IMR-90 (cell line): ENCODE measurements at regions not wholly inside any gene's neighbourhood (a gene's known extent, or its start where the extent isn't known, plus 50 kb on each side); places are given as distances from the start of the nearest gene placed in this dataset.

Experiments
- ATAC-seq: fragments of 200-7000 bp; cut with Tn5 transposase; 2 replicates; pipeline ENCODE4 v1.9.1; 2020; ENCODE audit warnings: low read depth, mild to moderate bottlenecking, moderate library complexity
- BruUV-seq: library from RNA; stranded (reverse); fragments of 400-500 nt; replicated peaks from 2 replicates; lab custom pipeline; 2021; lab: Mats Ljungman, UMichigan
- CTCF ChIA-PET: fragments of 300-600 bp; formaldehyde crosslinking; extraction: SDS; loops from one replicate; lab custom pipeline; 2021; ENCODE audit warnings: antibody characterized with exemption; lab: Yijun Ruan, JAX
- POLR2A ChIA-PET: fragments of 300-600 bp; sonication (Branson Sonifier 250); formaldehyde crosslinking; loops from one replicate; lab custom pipeline; 2022; ENCODE audit warnings: antibody characterized with exemption; ENCODE audit not compliant: unreplicated experiment; lab: Charles Lee
- DNase-seq: peaks from one replicate; pipeline ENCODE4 v3.0.0; 2013
- H2AFZ ChIP-seq: replicated peaks from 2 replicates; pipeline ENCODE3; 2013; ENCODE audit warnings: low read length, mild to moderate bottlenecking; ENCODE audit not compliant: poor library complexity
- H2AK5ac ChIP-seq: 2 replicates; pipeline ENCODE4 v1.6.1; 2013; ENCODE audit warnings: low read depth, low read length, inconsistent platforms
- H2AK9ac ChIP-seq: replicated peaks from 2 replicates; pipeline ENCODE3; 2013; ENCODE audit warnings: mild to moderate bottlenecking, low read depth, low read length, moderate library complexity; ENCODE audit not compliant: poor library complexity
- H2BK120ac ChIP-seq: 2 replicates; pipeline ENCODE4 v1.6.1; 2013; ENCODE audit warnings: low read depth, low read length, inconsistent platforms
- H2BK15ac ChIP-seq: 3 replicates; pipeline ENCODE4 v1.6.1; 2013; ENCODE audit warnings: low read depth, low read length, inconsistent platforms
- H2BK20ac ChIP-seq: 2 replicates; pipeline ENCODE4 v1.6.1; 2013; ENCODE audit warnings: low read depth, mild to moderate bottlenecking, inconsistent platforms, low read length, moderate library complexity
- H2BK5ac ChIP-seq: 2 replicates; pipeline ENCODE4 v1.6.1; 2013; ENCODE audit warnings: mild to moderate bottlenecking, low read depth, low read length, inconsistent platforms; ENCODE audit not compliant: poor library complexity, severe bottlenecking
- H3K14ac ChIP-seq: replicated peaks from 2 replicates; pipeline ENCODE4 v1.6.1; 2013; ENCODE audit warnings: low read depth, low read length, inconsistent platforms
- H3K18ac ChIP-seq: 2 replicates; pipeline ENCODE4 v1.6.1; 2013; ENCODE audit warnings: low read depth, low read length, control low read depth
- H3K23ac ChIP-seq: 2 replicates; pipeline ENCODE4 v1.6.1; 2013; ENCODE audit warnings: low read depth, low read length, inconsistent platforms
- H3K27ac ChIP-seq: 2 replicates; pipeline ENCODE4 v1.5.1; 2013; ENCODE audit warnings: mild to moderate bottlenecking, control low read depth, low read length; ENCODE audit not compliant: insufficient read depth
- H3K27me3 ChIP-seq: 2 replicates; pipeline ENCODE4 v1.6.1; 2013; ENCODE audit warnings: low read length; ENCODE audit not compliant: control insufficient read depth, insufficient read depth
- H3K36me3 ChIP-seq: 2 replicates; pipeline ENCODE4 v1.6.1; 2013; ENCODE audit warnings: low read length, mixed read lengths; ENCODE audit not compliant: control insufficient read depth, insufficient read depth
- H3K4ac ChIP-seq: 2 replicates; pipeline ENCODE4 v1.6.1; 2013; ENCODE audit warnings: low read depth, low read length, inconsistent platforms
- H3K4me1 ChIP-seq: 2 replicates; pipeline ENCODE4 v1.6.1; 2013; ENCODE audit warnings: low read length, mixed read lengths; ENCODE audit not compliant: control insufficient read depth, insufficient read depth
- H3K4me2 ChIP-seq: 2 replicates; pipeline ENCODE4 v1.6.1; 2013; ENCODE audit warnings: low read depth, mild to moderate bottlenecking, control low read depth, low read length, moderate library complexity
- H3K4me3 ChIP-seq: 2 replicates; pipeline ENCODE4 v1.5.1; 2013; ENCODE audit warnings: low read depth, mild to moderate bottlenecking, control low read depth, low read length, moderate library complexity; ENCODE audit not compliant: insufficient read depth
- H3K56ac ChIP-seq: 2 replicates; pipeline ENCODE4 v1.6.1; 2013; ENCODE audit warnings: low read length, inconsistent platforms; ENCODE audit not compliant: insufficient read depth; ENCODE audit errors: extremely low read depth
- H3K79me1 ChIP-seq, 2 experiments: 2 replicates each; pipeline ENCODE4 v1.6.1; 2013; ENCODE audit warnings: low read length in 2 of 2, inconsistent platforms in 1 of 2, low read depth in 1 of 2
- H3K9ac ChIP-seq: 2 replicates; pipeline ENCODE4 v1.6.1; 2013; ENCODE audit warnings: low read depth, low read length, control low read depth
- H3K9me1 ChIP-seq: 2 replicates; pipeline ENCODE4 v1.6.1; 2013; ENCODE audit warnings: low read length, inconsistent platforms; ENCODE audit not compliant: insufficient read depth
- H3K9me3 ChIP-seq: 2 replicates; pipeline ENCODE4 v1.6.1; 2013; ENCODE audit warnings: low read length; ENCODE audit not compliant: control insufficient read depth, insufficient read depth
- H4K20me1 ChIP-seq: 2 replicates; pipeline ENCODE4 v1.6.1; 2013; ENCODE audit warnings: low read length, inconsistent platforms; ENCODE audit not compliant: insufficient read depth
- H4K5ac ChIP-seq: 2 replicates; pipeline ENCODE4 v1.6.1; 2013; ENCODE audit warnings: mild to moderate bottlenecking, low read depth, low read length, control low read depth
- H4K8ac ChIP-seq, 2 experiments: 2 replicates each; pipeline ENCODE4 v1.6.1; 2013; ENCODE audit warnings: low read depth in 2 of 2, low read length in 2 of 2, control low read depth in 1 of 2, inconsistent platforms in 1 of 2
- H4K91ac ChIP-seq: 2 replicates; pipeline ENCODE4 v1.6.1; 2013; ENCODE audit warnings: low read depth, low read length, inconsistent platforms; ENCODE audit not compliant: insufficient read depth
- BHLHE40 ChIP-seq: fragments of 150-350 bp; IDR thresholded peaks from 2 replicates; pipeline ENCODE4 v1.6.1; 2016; ENCODE audit warnings: mild to moderate bottlenecking, low read depth, low read length
- CEBPB ChIP-seq: IDR thresholded peaks from 2 replicates; pipeline ENCODE4 v1.6.1; 2012; ENCODE audit warnings: low read depth, low read length, improper control_type of control experiment
- CHD1 ChIP-seq: IDR thresholded peaks from 2 replicates; pipeline ENCODE4 v1.6.1; 2012; ENCODE audit warnings: low read depth, low read length, improper control_type of control experiment
- FOS ChIP-seq: fragments of 150-350 bp; IDR thresholded peaks from 2 replicates; pipeline ENCODE4 v1.6.1; 2016; ENCODE audit warnings: low read depth, low read length
- MAFK ChIP-seq: IDR thresholded peaks from 2 replicates; pipeline ENCODE4 v1.6.1; 2012; ENCODE audit warnings: low read depth, low read length, improper control_type of control experiment
- MAZ ChIP-seq: IDR thresholded peaks from 2 replicates; pipeline ENCODE4 v1.6.1; 2012; ENCODE audit warnings: low read depth, mild to moderate bottlenecking, low read length, improper control_type of control experiment, moderate library complexity, borderline replicate concordance
- MXI1 ChIP-seq: IDR thresholded peaks from 2 replicates; pipeline ENCODE4 v1.6.1; 2012; ENCODE audit warnings: low read depth, mild to moderate bottlenecking, low read length, moderate library complexity, borderline replicate concordance
- NFE2L2 ChIP-seq: fragments of 150-350 bp; IDR thresholded peaks from 2 replicates; pipeline ENCODE4 v1.6.1; 2016; ENCODE audit warnings: low read depth, mild to moderate bottlenecking, low read length
- POLR2A ChIP-seq: IDR thresholded peaks from 2 replicates; pipeline ENCODE4 v1.6.1; 2012; ENCODE audit warnings: mild to moderate bottlenecking, low read depth, low read length
- RAD21 ChIP-seq: IDR thresholded peaks from 2 replicates; pipeline ENCODE4 v1.6.1; 2012; ENCODE audit warnings: low read length, improper control_type of control experiment
- RCOR1 ChIP-seq: IDR thresholded peaks from 2 replicates; pipeline ENCODE4 v1.6.1; 2012; ENCODE audit warnings: mild to moderate bottlenecking, low read length, improper control_type of control experiment; ENCODE audit not compliant: insufficient replicate concordance
- RFX5 ChIP-seq: IDR thresholded peaks from 2 replicates; pipeline ENCODE4 v1.8.0; 2012; ENCODE audit warnings: low read depth, mild to moderate bottlenecking, low read length, moderate library complexity
- SMC3 ChIP-seq: fragments of 150-350 bp; IDR thresholded peaks from 2 replicates; pipeline ENCODE4 v1.6.1; 2016; ENCODE audit warnings: low read depth, mild to moderate bottlenecking, antibody characterized with exemption, low read length, moderate library complexity
- WGBS, 2 experiments: methylation state at CpG; one replicate each; pipeline versions ENCODE4 v1.1.5 to v1.1.7; 2013; ENCODE audit warnings: missing lambda C conversion rate in 2 of 2; ENCODE audit not compliant: insufficient read length in 1 of 2; ENCODE audit errors: extremely low coverage in 2 of 2; 5-methylcytosine and 5-hydroxymethylcytosine counted together
- dilution Hi-C: fragments of 300-500 bp; cut with HindIII; formaldehyde crosslinking; loops from one replicate; pipeline ENCODE4 v1.14.3; 2018; ENCODE audit warnings: low sequenced_read_pairs; ENCODE audit not compliant: unreplicated experiment
- in situ Hi-C: fragments of 300-500 bp; cut with MboI; formaldehyde crosslinking; loops from 3 replicates; pipeline ENCODE4 v1.14.3; 2019; ENCODE audit warnings: low sequenced_read_pairs, inconsistent platforms, mixed read lengths
- intact Hi-C: fragments of 100-400 bp; cut with micrococcal nuclease; formaldehyde crosslinking; loops from 2 replicates; pipeline ENCODE4 v1.10.0; 2022
- TF ChIP-seq, protein P1 (sequence below): fragments of 150-350 bp; IDR thresholded peaks from 2 replicates; pipeline ENCODE4 v1.6.1; 2017; ENCODE audit warnings: mild to moderate bottlenecking, antibody characterized with exemption, low read length, low read depth
- TF ChIP-seq, protein P2 (sequence below): conservative IDR thresholded peaks from 2 replicates; pipeline ENCODE4 v1.5.1; 2012; ENCODE audit warnings: mild to moderate bottlenecking, low read depth, low read length, improper control_type of control experiment
- TF ChIP-seq, protein P3 (sequence below): fragments of 150-350 bp; IDR thresholded peaks from 2 replicates; pipeline ENCODE4 v1.6.1; 2016; ENCODE audit warnings: low read depth, mild to moderate bottlenecking, low read length, moderate library complexity, borderline replicate concordance

DNA sequence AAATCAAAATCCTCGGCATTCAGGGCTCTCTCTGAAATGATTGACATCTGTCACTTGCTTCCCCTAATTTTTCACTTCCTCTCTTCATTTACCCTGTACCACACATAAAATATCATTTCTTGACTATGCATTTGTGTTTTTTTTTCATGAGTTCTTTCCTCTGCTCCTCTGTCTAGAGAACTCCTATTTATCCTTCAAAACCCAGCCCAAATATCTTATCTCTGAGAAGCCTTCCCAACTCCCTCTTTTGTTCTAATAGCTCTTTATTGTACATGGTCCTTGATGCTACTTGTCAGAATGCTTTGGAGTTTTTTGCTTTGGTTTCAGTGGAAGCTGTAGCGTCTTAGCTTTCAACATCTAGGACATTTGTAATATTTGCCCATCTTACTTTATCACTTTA is 190.2 kb upstream of the CTBP2 start:
- no peaks in the 10 kb centered on the region for H3K9me1 ChIP-seq
- H3K4me1 ChIP-seq: no peaks in the 10 kb centered on the region
- no peak overlapping the region for H2AK9ac ChIP-seq
- no peak for TF ChIP-seq RAD21
- TF ChIP-seq BHLHE40: no peak
- TF ChIP-seq, protein P1, sequence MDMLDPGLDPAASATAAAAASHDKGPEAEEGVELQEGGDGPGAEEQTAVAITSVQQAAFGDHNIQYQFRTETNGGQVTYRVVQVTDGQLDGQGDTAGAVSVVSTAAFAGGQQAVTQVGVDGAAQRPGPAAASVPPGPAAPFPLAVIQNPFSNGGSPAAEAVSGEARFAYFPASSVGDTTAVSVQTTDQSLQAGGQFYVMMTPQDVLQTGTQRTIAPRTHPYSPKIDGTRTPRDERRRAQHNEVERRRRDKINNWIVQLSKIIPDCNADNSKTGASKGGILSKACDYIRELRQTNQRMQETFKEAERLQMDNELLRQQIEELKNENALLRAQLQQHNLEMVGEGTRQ: no peak
- TF ChIP-seq NFE2L2: no peak
- no peak for TF ChIP-seq MAZ
- no peak for TF ChIP-seq SMC3
- TF ChIP-seq MAFK: no peak
- TF ChIP-seq FOS: no peak
- TF ChIP-seq POLR2A: no peak
- TF ChIP-seq, protein P2, sequence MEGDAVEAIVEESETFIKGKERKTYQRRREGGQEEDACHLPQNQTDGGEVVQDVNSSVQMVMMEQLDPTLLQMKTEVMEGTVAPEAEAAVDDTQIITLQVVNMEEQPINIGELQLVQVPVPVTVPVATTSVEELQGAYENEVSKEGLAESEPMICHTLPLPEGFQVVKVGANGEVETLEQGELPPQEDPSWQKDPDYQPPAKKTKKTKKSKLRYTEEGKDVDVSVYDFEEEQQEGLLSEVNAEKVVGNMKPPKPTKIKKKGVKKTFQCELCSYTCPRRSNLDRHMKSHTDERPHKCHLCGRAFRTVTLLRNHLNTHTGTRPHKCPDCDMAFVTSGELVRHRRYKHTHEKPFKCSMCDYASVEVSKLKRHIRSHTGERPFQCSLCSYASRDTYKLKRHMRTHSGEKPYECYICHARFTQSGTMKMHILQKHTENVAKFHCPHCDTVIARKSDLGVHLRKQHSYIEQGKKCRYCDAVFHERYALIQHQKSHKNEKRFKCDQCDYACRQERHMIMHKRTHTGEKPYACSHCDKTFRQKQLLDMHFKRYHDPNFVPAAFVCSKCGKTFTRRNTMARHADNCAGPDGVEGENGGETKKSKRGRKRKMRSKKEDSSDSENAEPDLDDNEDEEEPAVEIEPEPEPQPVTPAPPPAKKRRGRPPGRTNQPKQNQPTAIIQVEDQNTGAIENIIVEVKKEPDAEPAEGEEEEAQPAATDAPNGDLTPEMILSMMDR: no peak
- TF ChIP-seq RCOR1: no peak
- no peak for TF ChIP-seq MXI1
- no peak for TF ChIP-seq CEBPB
- TF ChIP-seq RFX5: no peak
- TF ChIP-seq CHD1: no peak
- TF ChIP-seq, protein P3, sequence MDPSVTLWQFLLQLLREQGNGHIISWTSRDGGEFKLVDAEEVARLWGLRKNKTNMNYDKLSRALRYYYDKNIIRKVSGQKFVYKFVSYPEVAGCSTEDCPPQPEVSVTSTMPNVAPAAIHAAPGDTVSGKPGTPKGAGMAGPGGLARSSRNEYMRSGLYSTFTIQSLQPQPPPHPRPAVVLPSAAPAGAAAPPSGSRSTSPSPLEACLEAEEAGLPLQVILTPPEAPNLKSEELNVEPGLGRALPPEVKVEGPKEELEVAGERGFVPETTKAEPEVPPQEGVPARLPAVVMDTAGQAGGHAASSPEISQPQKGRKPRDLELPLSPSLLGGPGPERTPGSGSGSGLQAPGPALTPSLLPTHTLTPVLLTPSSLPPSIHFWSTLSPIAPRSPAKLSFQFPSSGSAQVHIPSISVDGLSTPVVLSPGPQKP: no peak
- H2BK15ac ChIP-seq: no peak overlapping the region
- H2AFZ ChIP-seq: no peak overlapping the region
- H3K27ac ChIP-seq: no peak overlapping the region
- H3K56ac ChIP-seq: no peak overlapping the region
- H3K23ac ChIP-seq: no peak overlapping the region
- H3K4ac ChIP-seq: no peak overlapping the region
- no peak overlapping the region for H3K14ac ChIP-seq
- H3K4me2 ChIP-seq: no peak overlapping the region
- in situ Hi-C loops (no loop called here), intact Hi-C loops (no loop called here), dilution Hi-C loops (no loop called here)
- no peaks in the 10 kb centered on the region for H3K36me3 ChIP-seq
- H4K91ac ChIP-seq: no peak overlapping the region
- no TSS peak for BruUV-seq
- POLR2A ChIA-PET: no interaction called here
- no peak overlapping the region for H2BK5ac ChIP-seq
- H4K20me1 ChIP-seq: no peaks in the 10 kb centered on the region
- no peak overlapping the region for H4K8ac ChIP-seq
- H3K9me3 ChIP-seq: no peaks in the 10 kb centered on the region
- H3K27me3 ChIP-seq: peaks cover 2% of the 10 kb centered on the region; the same call in 1 of the 2 replicates
- no peak overlapping the region for H3K9ac ChIP-seq
- H2BK20ac ChIP-seq: no peak overlapping the region
- H2AK5ac ChIP-seq: no peak overlapping the region
- H3K18ac ChIP-seq: no peak overlapping the region
- no peak overlapping the region for H4K5ac ChIP-seq
- no peak for ATAC-seq
- 25% methylated on average over 1 of the region's 2 CpGs; no CpG with 5 or more reads in 1 of the 2 experiments for WGBS, 2 experiments
- no peak overlapping the region for H3K4me3 ChIP-seq
- no peak for DNase-seq
- H3K79me1 ChIP-seq: no peaks in the 10 kb centered on the region
- CTCF ChIA-PET: no interaction called here
- H2BK120ac ChIP-seq: no peak overlapping the region
